SK-N-MC (cell line): ENCODE measurements at regions not wholly inside any gene's neighbourhood (a gene's known extent, or its start where the extent isn't known, plus 50 kb on each side); places are given as distances from the start of the nearest gene placed in this dataset.

Experiments
- EZH2 ChIP-seq: fragments of 200-600 bp; sonication (generic); IDR thresholded peaks from one replicate; pipeline ENCODE4 v1.6.1; 2017; ENCODE audit warnings: antibody characterized with exemption
- POLR2AphosphoS5 ChIP-seq: IDR thresholded peaks from 2 replicates; pipeline ENCODE4 v1.6.1; 2012; ENCODE audit warnings: mild to moderate bottlenecking, low read depth, low read length, borderline replicate concordance

GRCh38 chr4:13992041-13992440 is 364.5 kb upstream of the BOD1L1 start:
- no peak for TF ChIP-seq POLR2AphosphoS5
- no peak for TF ChIP-seq EZH2
